Amniotic stem cell (primary cell): ENCODE measurements at regions not wholly inside any gene's neighbourhood (a gene's known extent, or its start where the extent isn't known, plus 50 kb on each side); places are given as distances from the start of the nearest gene placed in this dataset.

Experiments
- DNase-seq: peaks from one replicate; lab custom pipeline; 2025; lab: John Stamatoyannopoulos, UW

GRCh38 chr16:54411544-54411943 lies 125.0 kb upstream of the IRX3 start:
- no peak for DNase-seq

- no peak for DNase-seq
Measured at GRCh38 chr16:54409982-54410381, 123.4 kb upstream of the IRX3 start.

GRCh38 chr16:54407596-54407995 lies 121.0 kb upstream of the IRX3 start:
- peak; percentile 9 for DNase-seq

- DNase-seq = no peak
Measured at GRCh38 chr16:54405478-54405877, 118.9 kb upstream of the IRX3 start.

GRCh38 chr16:54403580-54403979 lies 117.0 kb upstream of the IRX3 start:
- no peak for DNase-seq

- DNase-seq = no peak
Measured at GRCh38 chr16:54402873-54403272, 116.3 kb upstream of the IRX3 start.

- no peak for DNase-seq
Measured at GRCh38 chr16:54402270-54402669, 115.7 kb upstream of the IRX3 start.

- DNase-seq = no peak
Measured at GRCh38 chr16:54400261-54400660, 113.7 kb upstream of the IRX3 start.

GRCh38 chr16:54398986-54399385 lies 112.4 kb upstream of the IRX3 start:
- no peak for DNase-seq

GRCh38 chr16:54397838-54398237 lies 111.3 kb upstream of the IRX3 start:
- DNase-seq = no peak

GRCh38 chr16:54397190-54397835 lies 110.7 kb upstream of the IRX3 start:
- no peak for DNase-seq

GRCh38 chr16:54389836-54390494 lies 103.4 kb upstream of the IRX3 start:
- DNase-seq = no peak

GRCh38 chr16:54385141-54385540 lies 98.6 kb upstream of the IRX3 start:
- DNase-seq = no peak

- DNase-seq = no peak
Measured at GRCh38 chr16:54381601-54382313, 95.2 kb upstream of the IRX3 start.

- DNase-seq = no peak
Measured at GRCh38 chr16:54375071-54375470, 88.5 kb upstream of the IRX3 start.

- peak; percentile 43 for DNase-seq
Measured at GRCh38 chr16:54373534-54374520, 87.2 kb upstream of the IRX3 start.

GRCh38 chr16:54370278-54371040 lies 83.9 kb upstream of the IRX3 start:
- DNase-seq = no peak

- no peak for DNase-seq
Measured at GRCh38 chr16:54369861-54370260, 83.3 kb upstream of the IRX3 start.

- DNase-seq = no peak
Measured at GRCh38 chr16:54366943-54367342, 80.4 kb upstream of the IRX3 start.

- no peak for DNase-seq
Measured at GRCh38 chr16:54365990-54366634, 79.5 kb upstream of the IRX3 start.

GRCh38 chr16:54363766-54364165 lies 77.2 kb upstream of the IRX3 start:
- DNase-seq = no peak
